SU-DHL-6 (cell line): ENCODE measurements at regions not wholly inside any gene's neighbourhood (a gene's known extent, or its start where the extent isn't known, plus 50 kb on each side); places are given as distances from the start of the nearest gene placed in this dataset.

Source experiments
- H2AFZ ChIP-seq: fragments of 200-600 bp; sonication (generic); 2 replicates; pipeline ENCODE4 v1.6.1; 2014; ENCODE audit warnings: low read depth, mild to moderate bottlenecking, moderate library complexity, mixed read lengths, antibody characterized with exemption, low read length; ENCODE audit not compliant: severe bottlenecking
- H3F3A ChIP-seq: fragments of 200-600 bp; shearing (Covaris generic); 2 replicates; pipeline ENCODE4 v1.6.0; 2016; ENCODE audit warnings: antibody characterized with exemption, mild to moderate bottlenecking; ENCODE audit not compliant: insufficient read depth
- H3K27ac ChIP-seq: fragments of 200-600 bp; sonication (generic); 2 replicates; pipeline ENCODE4 v1.5.1; 2016; ENCODE audit warnings: low read depth, mild to moderate bottlenecking, low read length, moderate library complexity, mixed read lengths
- H3K27me3 ChIP-seq: fragments of 200-600 bp; sonication (generic), shearing (Covaris generic); 2 replicates; pipeline ENCODE4 v1.6.0; 2014; ENCODE audit warnings: mild to moderate bottlenecking, low read length
- H3K36me3 ChIP-seq: fragments of 200-600 bp; sonication (generic); 2 replicates; pipeline ENCODE4 v1.6.1; 2014; ENCODE audit warnings: mild to moderate bottlenecking, low read length, mixed read lengths
- H3K4me2 ChIP-seq: fragments of 300-600, 200-600 bp; shearing (Covaris generic), sonication (generic); 2 replicates; pipeline ENCODE4 v1.6.0; 2014; ENCODE audit warnings: low read length, low read depth, mild to moderate bottlenecking; ENCODE audit not compliant: poor library complexity, severe bottlenecking
- H3K4me3 ChIP-seq: fragments of 200-600 bp; sonication (generic); 2 replicates; pipeline ENCODE4 v1.5.1; 2014; ENCODE audit warnings: antibody characterized with exemption, low read length, mild to moderate bottlenecking, mixed read lengths; ENCODE audit not compliant: insufficient read depth, poor library complexity, severe bottlenecking
- H3K79me2 ChIP-seq: fragments of 200-600 bp; sonication (generic); 2 replicates; pipeline ENCODE4 v1.6.1; 2014; ENCODE audit warnings: mild to moderate bottlenecking, low read length, moderate library complexity; ENCODE audit not compliant: insufficient read depth
- H3K9ac ChIP-seq: fragments of 200-600 bp; sonication (generic); 2 replicates; pipeline ENCODE4 v1.7.0; 2014; ENCODE audit warnings: mild to moderate bottlenecking, low read length
- H3K9me2 ChIP-seq: fragments of 200-600 bp; sonication (generic); replicated peaks from 2 replicates; pipeline ENCODE4 v1.6.1; 2014; ENCODE audit warnings: low read length; ENCODE audit not compliant: insufficient read depth
- H3K9me3 ChIP-seq: fragments of 200-600 bp; sonication (generic); 2 replicates; pipeline ENCODE4 v1.6.1; 2014; ENCODE audit warnings: low read length, mixed read lengths; ENCODE audit not compliant: insufficient read depth
- H4K20me1 ChIP-seq: fragments of 200-600 bp; sonication (generic); 2 replicates; pipeline ENCODE4 v1.6.1; 2014; ENCODE audit warnings: low read depth, mild to moderate bottlenecking, antibody characterized with exemption, low read length, moderate library complexity, mixed read lengths
- CTCF ChIP-seq: fragments of 200-600 bp; sonication (generic); IDR thresholded peaks from one replicate; pipeline ENCODE4 v1.5.1; 2017; ENCODE audit warnings: antibody characterized with exemption, mild to moderate bottlenecking, low read length, moderate library complexity; ENCODE audit not compliant: insufficient read depth, poor library complexity, severe bottlenecking
- EZH2phosphoT487 ChIP-seq: fragments of 200-600 bp; sonication (generic), shearing (Covaris generic); conservative IDR thresholded peaks from 2 replicates; pipeline ENCODE4 v1.6.1; 2018; ENCODE audit warnings: mild to moderate bottlenecking, antibody characterized with exemption, low read length, moderate library complexity, mixed read lengths

GRCh38 chr16:85233516-85233915 is 121.2 kb upstream of the CIBAR2 start:
- H3K36me3 ChIP-seq, result no peaks in the 10 kb centered on the region
- no peaks in the 10 kb centered on the region for H3K27me3 ChIP-seq
- H3K4me3 ChIP-seq, result no peak overlapping the region
- H4K20me1 ChIP-seq, result no peaks in the 10 kb centered on the region
- no peaks in the 10 kb centered on the region for H3K9me3 ChIP-seq
- H3F3A ChIP-seq, result no peaks in the 10 kb centered on the region
- no peak overlapping the region for H3K9ac ChIP-seq
- TF ChIP-seq EZH2phosphoT487 (no peak), CTCF (no peak)
- H2AFZ ChIP-seq, result no peak overlapping the region
- no peak overlapping the region for H3K27ac ChIP-seq
- H3K4me2 ChIP-seq, result no peak overlapping the region
- H3K79me2 ChIP-seq, result no peaks in the 10 kb centered on the region
- no peaks in the 10 kb centered on the region for H3K9me2 ChIP-seq

GRCh38 chr16:85234310-85235204 is 122.3 kb upstream of the CIBAR2 start:
- Histone ChIP-seq H3K9me3 (no peaks in the 10 kb centered on the region), H3K4me2 (no peak overlapping the region), H3K9me2 (no peaks in the 10 kb centered on the region), H3K4me3 (no peak overlapping the region), H3K36me3 (no peaks in the 10 kb centered on the region), H4K20me1 (no peaks in the 10 kb centered on the region), H3K79me2 (no peaks in the 10 kb centered on the region), H3F3A (no peaks in the 10 kb centered on the region), H3K27me3 (no peaks in the 10 kb centered on the region), H2AFZ (no peak overlapping the region), H3K27ac (no peak overlapping the region), H3K9ac (no peak overlapping the region)
- no peak for TF ChIP-seq EZH2phosphoT487
- TF ChIP-seq CTCF, result no peak

GRCh38 chr16:85235991-85236817 is 123.9 kb upstream of the CIBAR2 start:
- H3F3A ChIP-seq, result no peaks in the 10 kb centered on the region
- no peaks in the 10 kb centered on the region for H3K79me2 ChIP-seq
- H3K9me2 ChIP-seq, result no peaks in the 10 kb centered on the region
- no peak overlapping the region for H2AFZ ChIP-seq
- no peaks in the 10 kb centered on the region for H4K20me1 ChIP-seq
- no peaks in the 10 kb centered on the region for H3K9me3 ChIP-seq
- H3K9ac ChIP-seq, result no peak overlapping the region
- H3K4me3 ChIP-seq, result no peak overlapping the region
- TF ChIP-seq EZH2phosphoT487, result no peak
- TF ChIP-seq CTCF, result no peak
- no peaks in the 10 kb centered on the region for H3K27me3 ChIP-seq
- no peak overlapping the region for H3K4me2 ChIP-seq
- no peaks in the 10 kb centered on the region for H3K36me3 ChIP-seq
- H3K27ac ChIP-seq, result no peak overlapping the region
